22Rv1 (cell line): ENCODE measurements at regions not wholly inside any gene's neighbourhood (a gene's known extent, or its start where the extent isn't known, plus 50 kb on each side); places are given as distances from the start of the nearest gene placed in this dataset.

ENCODE experiments used
- ZFX ChIP-seq: fragments of 450-650 bp; IDR thresholded peaks from 2 replicates; pipeline ENCODE4 v1.6.1; 2017; ENCODE audit warnings: antibody characterized with exemption, borderline replicate concordance
- TF ChIP-seq, protein P1 (sequence below): fragments of 450-650 bp; IDR thresholded peaks from 2 replicates; pipeline ENCODE4 v1.5.1; 2017; ENCODE audit warnings: mild to moderate bottlenecking

DNA sequence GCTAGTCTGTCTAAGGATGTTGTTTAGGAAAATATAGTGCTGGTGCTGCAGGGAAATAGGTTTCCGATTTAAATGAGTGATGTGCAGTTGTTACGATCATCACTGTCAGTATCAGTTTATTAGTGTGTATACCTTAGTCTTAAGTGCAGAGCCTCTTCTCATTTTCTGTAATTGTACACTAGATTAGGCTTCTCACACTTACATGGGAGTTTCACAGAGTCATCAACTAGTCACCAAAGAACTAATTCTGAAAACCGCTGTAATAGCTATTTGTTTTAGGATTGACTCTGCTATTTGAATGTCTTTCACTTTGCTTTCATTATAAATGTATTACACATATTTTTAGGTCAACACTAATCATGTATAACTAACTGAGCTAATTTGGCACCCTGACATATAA lies 99.8 kb upstream of the ZEB2 start:
- TF ChIP-seq, protein P1, sequence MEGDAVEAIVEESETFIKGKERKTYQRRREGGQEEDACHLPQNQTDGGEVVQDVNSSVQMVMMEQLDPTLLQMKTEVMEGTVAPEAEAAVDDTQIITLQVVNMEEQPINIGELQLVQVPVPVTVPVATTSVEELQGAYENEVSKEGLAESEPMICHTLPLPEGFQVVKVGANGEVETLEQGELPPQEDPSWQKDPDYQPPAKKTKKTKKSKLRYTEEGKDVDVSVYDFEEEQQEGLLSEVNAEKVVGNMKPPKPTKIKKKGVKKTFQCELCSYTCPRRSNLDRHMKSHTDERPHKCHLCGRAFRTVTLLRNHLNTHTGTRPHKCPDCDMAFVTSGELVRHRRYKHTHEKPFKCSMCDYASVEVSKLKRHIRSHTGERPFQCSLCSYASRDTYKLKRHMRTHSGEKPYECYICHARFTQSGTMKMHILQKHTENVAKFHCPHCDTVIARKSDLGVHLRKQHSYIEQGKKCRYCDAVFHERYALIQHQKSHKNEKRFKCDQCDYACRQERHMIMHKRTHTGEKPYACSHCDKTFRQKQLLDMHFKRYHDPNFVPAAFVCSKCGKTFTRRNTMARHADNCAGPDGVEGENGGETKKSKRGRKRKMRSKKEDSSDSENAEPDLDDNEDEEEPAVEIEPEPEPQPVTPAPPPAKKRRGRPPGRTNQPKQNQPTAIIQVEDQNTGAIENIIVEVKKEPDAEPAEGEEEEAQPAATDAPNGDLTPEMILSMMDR: no peak
- no peak for TF ChIP-seq ZFX
